T-helper 1 cell treated with Interleukin-12 subunit alpha and Interleukin-12 subunit beta and Interleukin-4 antibody, amounts not matched to agents 30 μg/mL and 1 μg/mL, for 36 hours (primary cell): ENCODE measurements at regions not wholly inside any gene's neighbourhood (a gene's known extent, or its start where the extent isn't known, plus 50 kb on each side); places are given as distances from the start of the nearest gene placed in this dataset.

ENCODE experiments used
- H3K27ac Mint-ChIP-seq: one replicate; pipeline ENCODE4 v1.8.0; 2021; ENCODE audit warnings: mild to moderate bottlenecking, mixed read lengths
- H3K27me3 Mint-ChIP-seq: one replicate; pipeline ENCODE4 v1.8.0; 2021; ENCODE audit warnings: low read depth, mixed read lengths
- H3K36me3 Mint-ChIP-seq: one replicate; pipeline ENCODE4 v1.8.0; 2021; ENCODE audit warnings: low read depth, mixed read lengths
- H3K4me1 Mint-ChIP-seq: one replicate; pipeline ENCODE4 v1.8.0; 2021; ENCODE audit warnings: low read depth, mixed read lengths
- H3K4me3 Mint-ChIP-seq: one replicate; pipeline ENCODE4 v1.8.0; 2021; ENCODE audit warnings: mild to moderate bottlenecking, moderate library complexity, mixed read lengths
- H3K9me3 Mint-ChIP-seq: one replicate; pipeline ENCODE4 v1.8.0; 2021; ENCODE audit warnings: mixed read lengths

DNA sequence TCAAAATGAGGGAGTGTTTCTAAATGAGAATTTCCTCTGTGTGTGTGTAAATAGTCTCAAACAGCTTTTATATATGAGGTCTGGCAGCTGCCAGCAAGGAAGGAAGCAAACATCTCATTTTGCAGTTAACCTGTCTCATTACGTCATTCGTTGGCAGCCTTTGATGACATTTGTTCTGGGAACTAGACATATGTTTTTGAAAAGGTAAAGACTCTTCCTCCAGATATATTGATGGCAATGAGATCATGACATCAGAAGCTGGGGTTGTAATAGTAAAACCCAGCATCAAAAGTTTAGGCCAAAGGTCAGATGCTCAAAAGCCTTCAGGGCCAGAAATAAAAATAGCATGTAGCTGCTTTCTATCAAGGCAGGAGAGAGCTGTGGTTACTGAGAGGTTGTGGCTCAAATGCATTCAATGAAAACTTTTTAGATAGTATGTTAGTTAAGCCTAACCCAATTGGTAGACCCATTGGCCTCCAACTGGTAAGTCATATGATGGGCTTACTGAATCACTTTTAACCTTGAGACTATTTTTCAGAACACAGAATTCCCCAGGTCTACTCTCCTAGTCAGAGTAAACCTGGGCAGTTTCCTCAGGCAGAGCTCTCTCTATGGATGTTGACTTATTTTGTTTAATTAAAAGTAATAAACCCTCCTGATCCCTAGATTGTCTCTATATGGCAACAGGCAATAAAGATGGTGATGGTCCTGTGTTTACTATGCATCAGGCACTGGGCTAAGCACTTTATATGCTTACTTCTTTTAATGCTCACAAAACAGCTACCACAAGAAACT is 386.5 kb upstream of the CFAP20DC start:
- no peaks in the 10 kb centered on the region for H3K27me3 Mint-ChIP-seq
- H3K27ac Mint-ChIP-seq = peak overlapping the region; percentile 57
- H3K36me3 Mint-ChIP-seq = peaks cover 10% of the 10 kb centered on the region
- no peak overlapping the region for H3K4me3 Mint-ChIP-seq
- peaks cover 28% of the 10 kb centered on the region for H3K9me3 Mint-ChIP-seq
- peaks cover 8% of the 10 kb centered on the region for H3K4me1 Mint-ChIP-seq

DNA sequence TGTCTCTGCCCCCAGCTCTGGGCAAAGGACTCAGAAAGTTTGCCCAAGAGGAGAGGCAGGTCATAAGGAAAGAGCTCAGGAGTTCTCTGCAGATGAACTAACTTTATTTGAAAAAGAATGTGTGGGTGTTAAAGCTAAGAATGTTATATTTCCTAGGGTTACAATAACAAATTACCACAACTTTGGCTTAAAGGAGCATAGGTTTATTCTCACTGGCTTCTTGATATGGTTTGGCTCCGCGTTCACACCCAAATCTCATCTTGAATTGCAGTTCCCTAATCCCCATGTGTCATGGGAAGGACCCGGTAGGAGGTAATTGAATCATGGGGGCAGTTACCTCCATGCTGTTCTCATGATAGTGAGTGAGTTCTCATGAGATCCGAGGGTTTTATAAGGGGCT is 383.7 kb upstream of the CFAP20DC start:
- Mint-ChIP-seq H3K27ac (no peak overlapping the region), H3K27me3 (no peaks in the 10 kb centered on the region), H3K4me1 (peaks cover 10% of the 10 kb centered on the region), H3K36me3 (peaks cover 9% of the 10 kb centered on the region), H3K4me3 (no peak overlapping the region), H3K9me3 (peaks cover 28% of the 10 kb centered on the region)

DNA sequence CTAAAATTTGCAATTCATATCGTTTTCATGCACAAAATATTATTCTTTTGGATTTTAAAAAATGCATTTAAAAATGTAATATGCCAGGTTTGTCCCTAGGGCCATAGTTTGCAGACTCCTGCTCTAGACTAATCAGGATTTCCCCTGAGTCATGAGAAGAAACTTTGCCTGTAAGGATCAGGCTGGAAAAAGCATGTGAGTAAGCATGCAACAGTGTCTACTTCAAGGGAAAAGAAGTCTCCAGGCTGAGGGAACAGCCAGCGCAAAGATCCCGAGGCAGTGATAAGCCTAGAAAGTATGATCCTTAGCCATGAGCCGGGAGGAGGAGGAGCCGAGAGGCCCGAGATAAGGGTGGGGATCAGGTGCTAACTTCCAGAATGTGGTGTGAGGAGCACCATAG is 382.8 kb upstream of the CFAP20DC start:
- no peak overlapping the region for H3K27ac Mint-ChIP-seq
- H3K4me3 Mint-ChIP-seq = no peak overlapping the region
- peaks cover 9% of the 10 kb centered on the region for H3K36me3 Mint-ChIP-seq
- H3K27me3 Mint-ChIP-seq = no peaks in the 10 kb centered on the region
- peaks cover 13% of the 10 kb centered on the region for H3K4me1 Mint-ChIP-seq
- peaks cover 28% of the 10 kb centered on the region for H3K9me3 Mint-ChIP-seq

DNA sequence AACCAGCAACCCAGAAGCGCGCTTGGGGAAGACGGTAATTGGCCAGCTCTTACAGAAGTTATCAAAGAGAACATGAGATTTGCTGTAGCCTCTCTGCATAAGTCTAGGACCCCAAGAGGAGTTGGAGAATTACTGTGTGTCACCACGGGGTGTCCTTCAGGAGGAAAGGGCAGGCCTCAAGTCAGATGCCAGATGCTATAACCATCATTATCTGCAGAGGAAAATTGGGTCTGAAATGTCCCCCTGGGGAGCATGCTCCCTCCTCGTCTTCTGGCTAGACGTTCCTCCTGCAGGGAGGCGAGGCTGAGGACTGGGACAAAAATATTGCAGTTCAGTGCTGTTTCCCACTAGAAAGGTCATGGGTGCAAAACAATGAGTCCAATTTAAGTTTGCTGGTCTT is 380.5 kb upstream of the CFAP20DC start:
- H3K27me3 Mint-ChIP-seq = no peaks in the 10 kb centered on the region
- H3K27ac Mint-ChIP-seq = no peak overlapping the region
- peaks cover 7% of the 10 kb centered on the region for H3K36me3 Mint-ChIP-seq
- H3K4me1 Mint-ChIP-seq = peaks cover 30% of the 10 kb centered on the region
- no peak overlapping the region for H3K4me3 Mint-ChIP-seq
- peaks cover 28% of the 10 kb centered on the region for H3K9me3 Mint-ChIP-seq

DNA sequence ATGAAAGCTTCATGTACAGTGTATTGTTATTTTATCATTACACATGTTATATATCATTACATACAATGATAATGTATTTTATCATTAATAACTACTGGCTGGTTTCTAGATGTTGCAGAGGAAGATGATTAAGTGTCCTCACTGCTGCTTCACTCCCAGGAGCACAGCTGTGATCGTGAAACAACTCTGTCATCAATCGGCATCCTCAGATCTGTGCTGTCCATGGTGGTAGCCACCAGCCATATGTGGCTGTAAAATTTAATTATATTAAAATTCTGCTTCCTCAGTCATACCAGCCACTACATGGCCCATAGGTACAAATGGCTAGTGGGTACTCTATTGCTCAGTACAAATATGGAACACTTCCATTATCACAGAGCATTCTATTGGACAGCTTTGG is 379.4 kb upstream of the CFAP20DC start:
- no peaks in the 10 kb centered on the region for H3K27me3 Mint-ChIP-seq
- H3K4me3 Mint-ChIP-seq = no peak overlapping the region
- H3K36me3 Mint-ChIP-seq = peaks cover 3% of the 10 kb centered on the region
- peaks cover 18% of the 10 kb centered on the region for H3K9me3 Mint-ChIP-seq
- peaks cover 37% of the 10 kb centered on the region for H3K4me1 Mint-ChIP-seq
- no peak overlapping the region for H3K27ac Mint-ChIP-seq

DNA sequence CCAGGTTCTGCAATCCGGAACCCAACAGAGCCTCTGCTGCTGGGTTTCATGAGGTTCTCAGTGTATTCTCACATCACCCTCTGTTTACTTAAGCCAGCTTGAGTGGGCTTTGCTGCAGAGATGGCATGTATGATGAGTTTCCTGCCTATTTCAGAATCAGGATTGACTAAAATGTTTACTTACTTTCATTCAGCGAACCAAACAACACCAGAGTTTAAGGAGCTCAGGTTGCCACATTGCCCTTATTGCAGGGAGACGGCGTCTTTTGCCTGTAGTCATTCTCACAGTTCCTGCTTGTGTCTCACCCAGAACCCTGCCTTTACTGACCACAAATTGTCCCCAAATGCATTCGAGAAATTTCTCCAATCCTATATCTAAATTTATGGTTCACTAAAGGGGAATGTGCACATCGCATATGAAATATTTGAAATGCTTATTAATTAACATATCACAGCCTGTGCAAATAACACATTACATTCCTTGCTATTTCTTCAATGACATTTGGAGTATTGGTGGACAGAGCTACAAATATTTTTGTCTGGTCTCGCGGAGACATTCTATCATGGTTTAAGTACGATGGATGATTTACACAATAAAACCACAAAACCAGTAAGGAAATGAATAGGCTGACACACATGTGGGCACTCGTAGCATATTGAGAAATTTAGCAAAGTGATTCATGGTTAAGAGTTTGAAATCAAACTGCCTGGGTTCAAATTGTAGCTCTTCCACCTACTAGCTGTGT is 377.2 kb upstream of the CFAP20DC start:
- Mint-ChIP-seq H3K27me3 (no peaks in the 10 kb centered on the region), H3K4me3 (no peak overlapping the region), H3K27ac (peak overlapping the region; percentile 8), H3K9me3 (no peaks in the 10 kb centered on the region), H3K36me3 (no peaks in the 10 kb centered on the region), H3K4me1 (peaks cover 43% of the 10 kb centered on the region)

DNA sequence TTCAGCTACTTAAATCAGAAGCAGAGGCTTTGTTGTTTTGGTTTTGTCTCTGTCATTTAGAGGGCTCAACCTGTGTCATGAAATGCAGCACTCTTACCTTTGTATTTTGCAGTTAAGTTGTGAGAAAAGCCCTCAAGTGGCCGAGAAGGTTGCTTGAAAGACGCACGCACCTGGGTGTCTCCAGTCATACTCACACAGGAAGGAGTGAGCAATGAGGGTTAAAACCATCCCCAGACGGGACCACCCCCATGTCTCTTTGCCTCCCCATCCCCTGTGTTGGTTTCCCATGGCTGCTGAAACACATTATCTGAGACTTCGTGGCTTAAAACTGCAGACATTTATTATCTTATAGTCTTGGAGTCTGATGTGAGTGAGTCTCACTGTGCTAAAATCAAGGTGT is 376.1 kb upstream of the CFAP20DC start:
- Mint-ChIP-seq H3K4me3 (no peak overlapping the region), H3K27me3 (no peaks in the 10 kb centered on the region), H3K4me1 (peaks cover 43% of the 10 kb centered on the region), H3K36me3 (no peaks in the 10 kb centered on the region), H3K27ac (peak overlapping the region; percentile 38), H3K9me3 (no peaks in the 10 kb centered on the region)

DNA sequence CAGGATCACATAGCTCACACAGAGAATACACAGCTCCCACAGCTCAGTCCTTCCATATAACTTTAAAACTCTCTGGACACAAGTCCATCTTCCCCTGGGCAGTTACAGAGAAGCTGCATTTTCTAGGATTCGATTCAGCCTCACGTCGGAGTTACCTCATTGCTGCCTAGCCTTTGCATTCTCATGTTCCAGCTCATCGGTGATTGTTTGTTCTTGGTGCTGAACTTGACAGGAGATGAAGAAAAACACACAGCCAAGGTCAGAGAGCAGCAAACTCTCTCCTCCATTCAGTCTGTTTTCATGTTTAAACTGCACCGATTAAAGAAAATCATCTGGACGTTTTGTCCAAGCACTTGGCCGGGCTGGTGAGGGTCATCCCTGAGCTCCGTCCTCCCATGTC is 375.5 kb upstream of the CFAP20DC start:
- H3K36me3 Mint-ChIP-seq = no peaks in the 10 kb centered on the region
- H3K27me3 Mint-ChIP-seq = no peaks in the 10 kb centered on the region
- no peaks in the 10 kb centered on the region for H3K9me3 Mint-ChIP-seq
- peaks cover 43% of the 10 kb centered on the region for H3K4me1 Mint-ChIP-seq
- no peak overlapping the region for H3K4me3 Mint-ChIP-seq
- peak overlapping the region; percentile 73 for H3K27ac Mint-ChIP-seq

DNA sequence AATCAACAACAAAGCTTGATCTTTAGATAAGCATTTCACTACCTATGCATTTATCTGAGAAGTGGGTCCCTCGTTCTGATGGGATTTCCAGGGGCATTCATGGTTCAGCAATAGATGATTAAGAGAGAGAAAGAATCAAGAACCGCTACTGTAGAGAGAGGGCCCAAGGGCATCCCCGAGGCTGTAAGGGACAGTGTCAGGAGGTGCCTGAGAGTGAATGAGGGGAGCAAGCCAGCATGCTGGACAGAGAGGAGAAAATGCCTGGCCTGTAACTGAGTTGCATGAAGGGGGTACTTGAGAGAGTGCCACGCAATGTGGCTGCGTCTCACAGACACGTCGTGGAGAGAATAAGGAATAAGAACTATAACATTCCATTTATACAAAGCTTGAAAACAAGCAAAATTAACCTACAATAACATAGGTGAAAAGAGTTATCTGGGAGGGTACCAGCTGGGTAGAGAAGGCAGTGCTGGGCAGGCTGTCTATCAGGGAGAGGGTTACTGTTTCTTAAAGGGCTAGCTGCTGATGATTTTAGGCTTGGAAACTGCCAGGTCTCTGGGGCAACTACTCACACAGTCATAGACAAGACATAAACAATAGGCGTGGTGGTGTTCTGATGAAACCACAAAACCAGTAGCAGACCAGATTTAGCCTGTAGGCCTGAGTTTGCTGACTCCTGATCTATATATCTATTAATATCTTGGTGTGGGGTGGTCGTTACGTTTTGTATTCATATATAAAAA is 374.6 kb upstream of the CFAP20DC start:
- Mint-ChIP-seq H3K4me1 (peaks cover 43% of the 10 kb centered on the region), H3K36me3 (peaks cover 1% of the 10 kb centered on the region), H3K27me3 (no peaks in the 10 kb centered on the region), H3K4me3 (no peak overlapping the region), H3K27ac (peak overlapping the region; percentile 71), H3K9me3 (no peaks in the 10 kb centered on the region)

DNA sequence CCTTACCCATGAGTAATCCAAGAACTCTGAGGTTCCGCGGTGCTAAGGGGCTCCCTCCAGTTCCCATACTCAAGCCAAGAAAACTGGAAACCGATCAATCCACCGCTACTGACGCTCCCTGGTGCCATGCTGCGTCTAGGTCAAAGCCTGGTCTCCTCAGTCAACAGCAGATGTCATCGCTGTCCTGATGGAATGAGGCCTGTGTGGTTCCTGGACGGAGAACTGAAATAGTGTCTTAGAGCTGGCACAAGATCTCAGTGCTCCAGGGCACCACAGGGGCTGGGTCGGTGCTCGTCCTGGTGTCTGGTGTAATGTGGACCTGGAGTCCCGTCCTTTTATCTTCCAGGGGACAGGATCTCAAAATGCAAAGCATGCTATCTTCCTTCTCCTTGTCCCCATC is 373.9 kb upstream of the CFAP20DC start:
- no peak overlapping the region for H3K4me3 Mint-ChIP-seq
- H3K27me3 Mint-ChIP-seq = no peaks in the 10 kb centered on the region
- H3K4me1 Mint-ChIP-seq = peaks cover 40% of the 10 kb centered on the region
- no peak overlapping the region for H3K27ac Mint-ChIP-seq
- H3K36me3 Mint-ChIP-seq = peaks cover 2% of the 10 kb centered on the region
- no peaks in the 10 kb centered on the region for H3K9me3 Mint-ChIP-seq

DNA sequence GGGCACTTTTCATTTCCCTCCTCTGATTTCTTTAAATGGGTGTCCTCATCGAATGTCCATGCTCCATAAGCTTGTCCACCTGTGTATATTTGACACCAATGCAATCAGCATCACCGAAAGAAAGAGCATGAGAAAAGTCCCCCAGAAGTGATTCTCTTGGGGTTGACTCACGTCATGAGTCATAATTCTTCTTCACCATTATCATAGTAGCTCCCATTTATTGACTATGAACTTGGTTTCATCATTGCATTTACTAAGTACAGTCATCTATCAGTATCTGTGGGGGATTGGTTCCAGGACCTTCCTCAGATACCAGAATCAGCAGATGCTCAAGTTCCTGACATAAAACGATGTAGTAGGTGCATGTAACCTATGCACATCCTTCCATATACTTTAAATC is 372.5 kb upstream of the CFAP20DC start:
- Mint-ChIP-seq H3K27ac (no peak overlapping the region), H3K27me3 (no peaks in the 10 kb centered on the region)

DNA sequence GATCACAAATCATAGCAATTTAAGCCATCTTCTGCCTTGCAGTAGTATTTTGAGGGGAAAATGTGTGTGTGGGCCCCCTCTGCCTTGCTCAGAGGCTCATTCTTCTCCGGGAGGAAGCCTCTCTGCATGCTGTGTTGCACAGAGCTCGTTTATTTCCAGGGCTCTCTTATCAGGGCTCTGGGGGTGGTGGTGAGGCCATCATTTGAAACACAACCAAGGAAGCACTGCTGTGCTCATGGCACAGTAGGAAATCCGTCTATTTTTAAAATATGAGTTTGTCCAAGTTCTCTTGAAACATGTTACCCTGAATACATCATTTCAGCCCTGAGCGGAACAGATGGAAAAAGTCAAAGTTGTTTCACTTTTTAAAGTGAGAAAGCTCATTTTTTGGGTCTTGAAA is 369.0 kb upstream of the CFAP20DC start:
- Mint-ChIP-seq H3K36me3 (peaks cover 2% of the 10 kb centered on the region), H3K4me3 (no peak overlapping the region), H3K27me3 (no peaks in the 10 kb centered on the region), H3K9me3 (no peaks in the 10 kb centered on the region), H3K27ac (no peak overlapping the region), H3K4me1 (peaks cover 2% of the 10 kb centered on the region)

More for the DNA sequence above, 372.5 kb upstream of the CFAP20DC start:
- Mint-ChIP-seq H3K4me3 (no peak overlapping the region), H3K9me3 (no peaks in the 10 kb centered on the region), H3K4me1 (peaks cover 32% of the 10 kb centered on the region), H3K36me3 (peaks cover 2% of the 10 kb centered on the region)

DNA sequence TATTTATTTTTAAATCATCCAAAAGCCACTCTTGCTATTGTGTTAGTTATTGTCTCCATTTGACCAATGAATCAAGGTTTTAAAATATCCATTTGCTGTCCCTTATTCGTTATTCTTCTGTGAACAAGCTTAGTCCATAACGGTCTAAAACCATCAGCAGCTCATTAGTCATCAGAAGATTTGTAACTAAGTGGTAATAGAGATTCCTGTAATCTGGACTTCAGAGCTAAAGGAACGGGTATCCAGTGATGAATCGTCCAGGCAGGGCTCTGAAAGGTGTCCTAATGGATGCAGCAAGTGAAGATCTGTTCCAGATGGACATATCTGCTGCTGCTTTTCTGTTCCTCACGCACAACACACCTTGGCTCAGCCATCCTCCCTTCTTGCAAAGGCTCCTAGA is 362.7 kb upstream of the CFAP20DC start:
- no peaks in the 10 kb centered on the region for H3K27me3 Mint-ChIP-seq
- H3K9me3 Mint-ChIP-seq = peaks cover 11% of the 10 kb centered on the region
- no peak overlapping the region for H3K4me3 Mint-ChIP-seq
- no peaks in the 10 kb centered on the region for H3K36me3 Mint-ChIP-seq
- H3K4me1 Mint-ChIP-seq = peaks cover 11% of the 10 kb centered on the region
- H3K27ac Mint-ChIP-seq = no peak overlapping the region

DNA sequence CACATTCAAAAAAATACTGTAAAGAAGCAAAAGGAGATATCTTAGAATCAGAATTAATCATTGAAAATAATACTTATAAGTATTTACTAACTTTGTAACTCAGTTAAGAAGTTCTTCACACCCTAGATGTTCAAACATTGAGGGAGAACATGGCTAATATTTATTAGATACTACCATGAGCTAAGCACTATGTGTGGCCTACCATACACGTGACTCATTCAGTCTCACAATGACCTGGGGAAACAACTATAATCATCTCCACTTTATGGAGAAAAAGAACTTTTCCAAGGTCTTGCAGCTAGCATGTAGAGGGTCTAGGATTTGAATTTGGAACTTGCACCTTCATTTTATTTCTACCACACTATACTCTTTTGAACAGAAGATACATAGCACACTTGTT is 361.9 kb upstream of the CFAP20DC start:
- Mint-ChIP-seq H3K36me3 (no peaks in the 10 kb centered on the region), H3K4me1 (peaks cover 19% of the 10 kb centered on the region), H3K27ac (no peak overlapping the region), H3K4me3 (no peak overlapping the region), H3K9me3 (peaks cover 11% of the 10 kb centered on the region), H3K27me3 (no peaks in the 10 kb centered on the region)

DNA sequence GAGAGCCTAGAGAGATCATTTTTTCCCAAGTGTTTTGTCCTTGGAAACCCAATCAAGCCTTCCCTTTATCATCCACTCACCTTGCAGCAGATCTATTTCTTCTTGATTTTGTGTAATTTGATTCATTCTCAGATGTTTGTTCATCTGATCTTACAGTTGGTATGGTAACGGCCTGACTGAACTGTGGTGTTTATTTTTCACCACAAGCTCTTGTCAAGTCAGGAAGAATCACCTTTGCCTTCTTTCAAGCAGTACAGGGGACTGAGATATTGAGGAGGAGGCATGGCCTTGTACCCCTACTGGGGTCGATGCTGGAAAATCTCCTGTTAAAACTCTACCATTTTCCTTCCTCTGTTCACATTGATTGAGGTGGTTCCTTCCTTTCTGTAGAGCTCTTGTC is 361.4 kb upstream of the CFAP20DC start:
- Mint-ChIP-seq H3K4me1 (peaks cover 21% of the 10 kb centered on the region), H3K27me3 (no peaks in the 10 kb centered on the region), H3K9me3 (peaks cover 11% of the 10 kb centered on the region), H3K36me3 (no peaks in the 10 kb centered on the region), H3K27ac (no peak overlapping the region), H3K4me3 (no peak overlapping the region)
